Inferior parietal cortex (tissue), 1 donor: ENCODE measurements at regions not wholly inside any gene's neighbourhood (a gene's known extent, or its start where the extent isn't known, plus 50 kb on each side); places are given as distances from the start of the nearest gene placed in this dataset.
"Not testable (repeated sequence)": the region's sequence is repeated elsewhere in the genome, so short reads cannot be mapped to it uniquely, and the experiment has no call there.

ENCODE experiments used
- DNase-seq: peaks from one replicate; pipeline ENCODE4 v3.0.0-alpha.2; 2016; ENCODE audit errors: extremely low spot score

DNA sequence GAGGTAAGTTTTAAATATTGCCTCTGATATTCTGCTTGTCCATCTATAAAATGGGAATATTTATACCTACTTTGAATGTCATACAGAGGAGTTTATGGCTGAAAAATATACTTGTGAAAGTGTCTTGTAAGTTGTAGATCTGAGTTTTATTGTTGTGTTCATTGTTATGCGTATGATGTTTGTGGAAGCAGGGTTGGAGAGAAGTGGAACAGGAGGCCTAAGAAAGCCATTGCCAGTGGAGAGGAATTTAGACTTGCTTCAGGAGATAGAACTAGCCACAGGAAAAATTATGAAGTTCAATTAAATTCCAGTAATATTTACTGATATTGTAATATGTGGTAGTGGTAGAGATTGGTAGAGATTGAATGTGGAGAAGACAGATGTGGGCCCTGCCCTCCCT lies 491.9 kb upstream of the FANCL start:
- DNase-seq, result no peak

- DNase-seq, result no peak
These were observed 490.4 kb upstream of the FANCL start for GRCh38 chr2:58731488-58731869.

DNA sequence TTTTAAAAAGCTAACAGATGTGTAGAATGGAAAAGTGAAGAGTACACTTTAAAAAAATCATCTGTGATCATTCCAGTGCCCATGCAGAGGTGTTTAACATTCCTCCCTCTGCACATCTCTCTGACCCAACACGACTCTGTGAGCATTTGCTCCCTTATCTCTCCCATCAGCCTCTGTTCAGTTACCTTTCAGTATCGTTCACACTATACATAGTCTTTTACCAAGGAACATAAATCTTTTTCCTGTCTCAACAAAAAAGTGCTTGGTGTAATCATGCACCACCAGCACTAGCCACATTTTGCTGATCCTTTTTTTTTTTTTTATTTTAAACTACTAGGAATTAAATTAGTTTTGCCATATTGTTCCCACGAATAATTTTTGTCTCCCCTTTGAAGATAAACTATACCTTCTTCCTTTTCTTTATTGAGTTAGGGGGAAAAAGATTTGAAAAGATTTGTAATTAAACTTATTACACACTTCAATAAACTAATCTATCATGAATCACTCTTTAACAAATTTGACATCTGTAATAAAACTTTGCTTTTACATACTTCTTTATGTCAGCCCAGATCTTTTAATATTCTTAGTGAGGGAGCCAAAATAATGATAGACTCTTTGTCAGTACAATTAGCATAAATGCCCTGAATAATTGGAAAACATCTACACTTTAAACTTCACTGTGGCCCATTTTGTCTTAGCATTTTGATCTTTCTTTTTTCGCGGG lies 489.8 kb upstream of the FANCL start:
- no peak for DNase-seq

GRCh38 chr2:58727981-58728656 lies 487.0 kb upstream of the FANCL start:
- DNase-seq, result no peak

DNA sequence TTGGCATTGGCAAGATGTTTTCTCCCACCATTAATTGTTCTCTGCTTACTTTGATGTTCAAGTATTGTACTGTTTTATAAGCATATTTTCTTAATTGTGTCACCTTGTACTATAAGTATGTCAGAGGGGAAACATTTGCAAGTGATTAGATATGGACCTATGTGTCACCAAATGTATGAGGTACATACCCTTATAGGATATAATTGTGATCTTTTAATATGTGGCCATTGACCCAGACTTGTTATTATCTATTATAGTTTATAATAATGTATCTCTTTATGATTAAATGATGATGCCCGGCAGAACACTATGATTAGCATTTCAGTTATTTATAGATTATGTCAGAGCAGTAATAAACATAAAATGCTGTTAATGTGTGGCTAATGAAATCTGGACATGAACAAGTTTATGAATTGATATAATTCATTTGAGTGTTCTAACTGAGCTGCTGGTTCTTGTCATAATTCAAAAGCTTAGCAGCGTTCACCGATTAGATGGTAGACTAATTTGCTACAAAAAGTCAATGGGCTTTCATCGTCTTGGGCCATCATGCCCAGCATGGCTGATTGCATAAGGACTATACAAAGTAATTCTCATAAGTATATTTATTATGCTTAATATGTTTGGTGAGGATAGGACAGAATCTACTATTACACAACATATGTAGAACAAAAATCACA lies 480.9 kb upstream of the FANCL start:
- DNase-seq, result no peak

- DNase-seq, result no peak
These were observed 479.9 kb upstream of the FANCL start for GRCh38 chr2:58720770-58721697.

DNA sequence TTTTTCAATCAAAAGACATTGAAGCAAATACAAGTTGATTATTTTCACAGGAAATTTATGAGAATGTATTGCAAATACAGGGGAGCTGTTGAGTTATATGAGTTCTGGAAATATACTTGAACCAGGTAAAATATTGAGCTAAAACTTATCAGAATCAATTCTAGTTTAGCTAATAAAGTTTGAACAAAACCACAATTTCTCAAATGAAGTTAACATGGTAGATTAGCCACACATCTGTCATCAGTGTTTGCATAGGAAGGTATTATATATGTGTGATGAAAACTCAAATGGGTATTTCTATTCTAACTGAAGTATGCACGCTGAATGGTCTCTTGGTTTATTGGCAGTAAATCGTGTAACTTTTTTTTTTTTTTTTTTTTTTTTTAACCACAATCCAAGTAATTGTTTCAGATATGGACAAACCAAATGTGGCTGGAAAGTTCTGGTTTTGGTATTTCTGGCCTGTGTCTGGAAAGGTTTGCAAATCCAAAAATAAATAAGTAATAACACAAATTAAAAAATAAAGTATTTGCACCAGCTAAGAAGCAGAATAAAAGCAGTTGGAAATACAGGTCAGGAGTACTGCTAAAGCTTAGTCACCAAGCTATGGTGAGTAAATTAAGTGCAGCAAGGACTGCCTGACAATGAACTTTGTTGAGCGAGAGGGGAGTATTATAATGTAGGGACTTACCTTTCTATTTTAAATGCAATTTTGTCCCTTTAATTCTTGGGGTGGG lies 479.1 kb upstream of the FANCL start:
- DNase-seq, result no peak

GRCh38 chr2:58715344-58715743 lies 474.2 kb upstream of the FANCL start:
- DNase-seq, result no peak

GRCh38 chr2:58714238-58714637 lies 473.1 kb upstream of the FANCL start:
- DNase-seq, result no peak

DNA sequence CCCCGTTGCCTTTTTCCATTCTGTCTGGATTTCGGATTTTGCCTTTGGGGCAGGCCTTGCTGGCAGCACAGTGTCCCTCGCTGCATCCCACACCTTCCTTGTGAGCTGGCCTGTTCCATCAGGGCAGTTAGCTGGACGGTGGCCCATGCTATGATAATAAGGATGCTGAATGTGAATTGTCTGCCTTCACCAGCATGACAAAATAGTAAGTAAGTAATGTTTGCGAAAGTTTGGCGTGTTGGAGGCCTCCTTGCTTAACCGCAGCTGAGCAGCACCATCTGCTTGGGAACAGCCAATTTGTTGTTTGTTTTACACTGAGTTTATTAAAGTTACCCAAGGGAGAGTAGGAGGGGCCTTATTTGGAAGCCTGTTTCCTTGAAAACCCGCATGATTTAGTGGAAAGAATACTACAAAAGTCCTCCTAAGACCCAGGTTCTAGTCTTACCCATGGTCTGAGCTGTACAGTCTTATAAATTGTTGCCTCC lies 469.7 kb upstream of the FANCL start:
- DNase-seq, result no peak

DNA sequence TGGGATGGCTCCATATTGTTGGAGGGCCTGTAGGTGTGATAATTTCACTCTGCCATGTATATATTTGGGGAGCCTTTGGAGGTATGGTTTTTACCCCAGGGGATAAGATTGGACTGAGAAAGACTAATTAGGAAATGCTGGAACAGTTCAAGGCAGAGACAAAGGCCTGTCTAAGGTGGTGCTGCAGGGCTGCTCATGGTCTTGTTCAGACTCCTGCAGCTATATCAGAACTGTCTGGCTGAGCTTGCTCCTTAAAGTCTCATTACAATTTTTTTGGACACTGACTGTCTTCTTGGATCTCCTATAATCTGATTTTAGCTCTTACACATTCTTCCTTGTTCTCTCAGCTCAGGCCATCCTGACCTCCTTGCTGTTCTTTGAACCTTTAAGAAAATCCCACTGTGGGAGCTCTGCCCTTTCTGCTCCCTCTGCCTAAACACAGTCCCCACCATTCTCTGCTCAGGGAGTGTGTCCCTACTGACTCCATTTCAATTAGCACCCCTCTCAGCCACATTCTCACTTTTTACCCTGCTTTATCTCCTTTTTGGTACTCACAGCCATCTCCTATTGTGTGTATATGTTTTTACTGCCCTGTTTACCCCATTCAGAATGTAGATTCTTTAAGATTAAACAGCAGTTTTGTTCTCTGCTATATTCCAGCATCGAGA lies 468.7 kb upstream of the FANCL start:
- DNase-seq, result no peak

DNA sequence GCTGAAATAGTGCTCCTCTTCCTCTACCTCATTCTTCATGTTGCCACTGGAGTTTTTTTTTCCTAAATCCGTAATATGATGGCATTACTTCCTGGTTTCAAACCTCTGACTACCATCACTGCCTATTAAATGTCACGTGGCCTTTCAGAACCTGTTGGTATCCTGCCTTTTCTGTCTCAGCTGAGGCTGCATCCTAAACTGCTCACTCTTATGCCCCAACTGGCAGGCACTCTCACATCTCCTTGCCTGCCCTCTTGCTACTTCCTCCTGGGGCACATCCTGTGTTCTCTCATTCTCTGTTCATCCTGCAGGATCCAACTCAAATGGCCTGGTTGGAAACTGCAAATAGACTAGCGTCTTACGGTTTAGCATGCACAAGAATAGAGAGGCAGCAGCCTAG lies 468.1 kb upstream of the FANCL start:
- DNase-seq, result no peak

- no peak for DNase-seq
These were observed 467.4 kb upstream of the FANCL start for GRCh38 chr2:58708565-58708964.

- DNase-seq, result no peak
These were observed 461.3 kb upstream of the FANCL start for GRCh38 chr2:58702302-58702885.

DNA sequence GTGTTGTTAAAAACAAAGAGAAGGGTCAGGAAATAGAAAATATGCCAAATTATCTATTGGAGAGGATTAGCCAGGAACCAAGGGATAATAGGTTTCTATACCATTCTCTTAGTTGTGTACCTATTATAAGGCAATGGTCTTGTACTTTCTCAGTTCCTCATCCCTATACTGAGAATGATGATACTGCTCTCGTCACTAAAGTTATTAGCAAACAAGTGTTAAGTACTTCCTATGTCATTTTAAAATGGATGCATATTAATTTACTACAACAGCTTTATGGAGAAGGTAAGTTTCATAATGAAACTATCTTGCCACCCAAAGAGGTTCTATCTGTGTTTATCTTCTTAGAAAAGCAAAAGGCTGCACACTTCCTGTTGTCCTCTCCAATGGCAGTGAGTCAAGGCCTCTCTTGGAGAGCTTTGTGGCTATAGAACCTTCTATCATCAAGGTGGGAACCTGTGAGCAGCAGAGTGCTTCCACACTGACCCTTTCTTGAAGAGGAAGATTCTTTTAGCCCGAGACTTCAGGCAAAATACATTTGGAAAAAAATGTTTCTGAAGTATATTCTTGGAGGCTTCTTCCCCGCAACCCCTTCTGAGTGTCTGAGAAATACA lies 460.7 kb upstream of the FANCL start:
- DNase-seq, result no peak

GRCh38 chr2:58700591-58700990 lies 459.5 kb upstream of the FANCL start:
- no peak for DNase-seq

- no peak for DNase-seq
These were observed 458.3 kb upstream of the FANCL start for GRCh38 chr2:58699411-58699810.

- DNase-seq, result no peak
These were observed 457.5 kb upstream of the FANCL start for GRCh38 chr2:58698620-58699019.

DNA sequence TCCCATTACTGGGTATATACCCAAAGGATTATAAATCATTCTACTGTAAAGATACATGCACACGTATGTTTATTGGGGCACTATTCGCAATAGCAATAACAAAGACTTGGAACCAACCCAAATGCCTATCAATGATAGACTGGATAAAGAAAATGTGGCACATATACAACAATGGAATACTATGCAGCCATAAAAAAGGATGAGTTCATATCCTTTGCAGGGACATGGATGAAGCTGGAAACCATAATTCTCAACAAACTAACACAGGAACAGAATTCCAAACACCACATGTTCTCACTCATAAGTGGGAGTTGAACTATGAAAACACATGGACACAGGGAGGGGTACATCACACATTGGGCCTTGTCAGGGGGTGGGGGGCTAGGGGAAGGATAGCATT lies 453.0 kb upstream of the FANCL start:
- not testable (repeated sequence) for DNase-seq

DNA sequence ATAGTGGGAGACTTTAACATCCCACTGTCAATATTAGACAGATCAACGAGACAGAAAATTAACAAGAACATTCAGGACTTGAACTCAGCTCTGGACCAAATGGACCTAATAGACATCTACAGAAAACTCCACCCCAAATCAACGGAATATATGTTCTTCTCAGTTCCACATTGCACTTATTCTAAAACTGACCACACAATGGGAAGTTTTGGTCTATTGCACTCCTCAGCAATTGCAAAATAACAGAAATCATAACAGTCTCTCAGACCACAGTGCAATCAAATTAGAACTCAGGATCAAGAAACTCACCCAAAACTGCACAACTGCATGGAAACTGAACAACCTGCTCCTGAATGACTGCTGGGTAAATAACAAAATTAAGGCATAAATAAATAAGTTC lies 449.9 kb upstream of the FANCL start:
- not testable (repeated sequence) for DNase-seq
